ENCODE measurements at regions not wholly inside any gene's neighbourhood (a gene's known extent, or its start where the extent isn't known, plus 50 kb on each side); places are given as distances from the start of the nearest gene placed in this dataset.

DNA sequence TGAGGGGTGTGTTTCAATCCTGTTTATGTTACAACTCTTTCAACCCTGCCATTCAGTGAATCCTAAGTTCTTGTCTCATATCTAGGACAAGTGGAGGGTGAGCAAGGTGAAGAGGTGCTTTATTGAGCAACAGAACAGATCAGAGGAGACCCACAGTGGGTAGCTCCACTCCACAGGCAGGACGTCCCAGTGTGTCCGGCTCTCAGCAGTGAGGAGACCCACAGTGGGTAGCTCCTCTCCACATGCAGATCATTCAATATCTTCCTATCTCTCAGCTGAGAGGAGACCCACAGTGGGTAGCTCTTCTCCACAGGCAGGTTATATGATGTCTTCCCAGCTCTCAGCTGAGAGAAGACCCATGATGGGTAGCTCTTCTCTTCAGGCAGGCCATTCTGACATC is 556.7 kb downstream of the SI start:
- TF ChIP-seq, protein P1, sequence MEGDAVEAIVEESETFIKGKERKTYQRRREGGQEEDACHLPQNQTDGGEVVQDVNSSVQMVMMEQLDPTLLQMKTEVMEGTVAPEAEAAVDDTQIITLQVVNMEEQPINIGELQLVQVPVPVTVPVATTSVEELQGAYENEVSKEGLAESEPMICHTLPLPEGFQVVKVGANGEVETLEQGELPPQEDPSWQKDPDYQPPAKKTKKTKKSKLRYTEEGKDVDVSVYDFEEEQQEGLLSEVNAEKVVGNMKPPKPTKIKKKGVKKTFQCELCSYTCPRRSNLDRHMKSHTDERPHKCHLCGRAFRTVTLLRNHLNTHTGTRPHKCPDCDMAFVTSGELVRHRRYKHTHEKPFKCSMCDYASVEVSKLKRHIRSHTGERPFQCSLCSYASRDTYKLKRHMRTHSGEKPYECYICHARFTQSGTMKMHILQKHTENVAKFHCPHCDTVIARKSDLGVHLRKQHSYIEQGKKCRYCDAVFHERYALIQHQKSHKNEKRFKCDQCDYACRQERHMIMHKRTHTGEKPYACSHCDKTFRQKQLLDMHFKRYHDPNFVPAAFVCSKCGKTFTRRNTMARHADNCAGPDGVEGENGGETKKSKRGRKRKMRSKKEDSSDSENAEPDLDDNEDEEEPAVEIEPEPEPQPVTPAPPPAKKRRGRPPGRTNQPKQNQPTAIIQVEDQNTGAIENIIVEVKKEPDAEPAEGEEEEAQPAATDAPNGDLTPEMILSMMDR (IDR thresholded peaks at IDR 0.05; ENCODE audit: low read depth, low read length, poor library complexity, severe bottlenecking): no peak
- no peak for TF ChIP-seq EZH2phosphoT487 (IDR thresholded peaks at IDR 0.05; ENCODE audit: borderline replicate concordance, low read length)

All from DOHH2 (cell line).